Left lung (tissue), 4 donors: ENCODE measurements at regions not wholly inside any gene's neighbourhood (a gene's known extent, or its start where the extent isn't known, plus 50 kb on each side); places are given as distances from the start of the nearest gene placed in this dataset.
A peak's percentile ranks its signal among the peaks of the same experiment; 100 is the strongest.

Experiments used
- ATAC-seq: fragments of 200-7000 bp; cut with Tn5 transposase; one replicate; pipeline ENCODE4 v1.9.1; 2020; ENCODE audit warnings: moderate library complexity
- DNase-seq, 4 donors: peaks; one replicate each; pipeline ENCODE4 v3.0.0-alpha.2; 2013 to 2020
- H3K27ac ChIP-seq, 2 donors: fragments of 200-600 bp; sonication (generic) in 1 of 2; one replicate each; pipeline versions ENCODE4 v1.5.0 to v1.8.0; 2020 to 2021
- H3K27me3 ChIP-seq, 2 donors: fragments of 200-600 bp; sonication (generic) in 1 of 2; one replicate each; pipeline versions ENCODE4 v1.5.0 to v1.8.0; 2020 to 2021
- H3K36me3 ChIP-seq, 2 donors: fragments of 200-600 bp; sonication (generic) in 1 of 2; one replicate each; pipeline versions ENCODE4 v1.5.0 to v1.8.0; 2020 to 2021
- H3K4me1 ChIP-seq, 2 donors: fragments of 200-600 bp; one replicate each; pipeline ENCODE4 v1.8.0; 2021
- H3K4me3 ChIP-seq, 2 donors: fragments of 200-600 bp; sonication (generic) in 1 of 2; one replicate each; pipeline versions ENCODE4 v1.5.0 to v1.8.0; 2020 to 2021; ENCODE audit warnings: mild to moderate bottlenecking in 1 of 2
- H3K9me3 ChIP-seq, 2 donors: fragments of 200-600 bp; sonication (generic) in 1 of 2; one replicate each; pipeline versions ENCODE4 v1.5.0 to v1.8.0; 2020 to 2021
- CTCF ChIP-seq, 2 donors: fragments of 200-600 bp; sonication (generic) in 1 of 2; IDR thresholded peaks; one replicate each; pipeline versions ENCODE4 v1.5.0 to v1.8.0; 2021; ENCODE audit warnings: antibody characterized with exemption in 2 of 2
- intact Hi-C, 2 donors: fragments of 100-400 bp; cut with DNase I; formaldehyde crosslinking; loops; one replicate each; pipeline versions ENCODE4 v1.11.2 to v1.14.2; 2022
- donor health status: DM: no; HTN: yes; CAD: no.
- donor health status: DM: no; HTN: no; CAD: no.

- Histone ChIP-seq H3K4me3 (no peak overlapping the region), H3K9me3 (no peaks in the 10 kb centered on the region), H3K27me3 (no peaks in the 10 kb centered on the region), H3K36me3 (no peaks in the 10 kb centered on the region), H3K4me1 (no peaks in the 10 kb centered on the region), H3K27ac (no peak overlapping the region)
- ATAC-seq (no peak), DNase-seq (no peak)
- intact Hi-C loops = no loop called here
- TF ChIP-seq CTCF (IDR thresholded peaks at IDR 0.05) = no peak
These were observed 357.0 kb upstream of the PRMT6 start for GRCh38 chr1:106699433-106699832.

- Histone ChIP-seq H3K4me3 (no peak overlapping the region), H3K27ac (no peak overlapping the region), H3K4me1 (no peaks in the 10 kb centered on the region), H3K27me3 (no peaks in the 10 kb centered on the region), H3K9me3 (no peaks in the 10 kb centered on the region), H3K36me3 (no peaks in the 10 kb centered on the region)
- DNase-seq = no peak
- TF ChIP-seq CTCF (IDR thresholded peaks at IDR 0.05) = no peak
- no peak for ATAC-seq
- intact Hi-C loops = no loop called here
These were observed 356.3 kb upstream of the PRMT6 start for GRCh38 chr1:106700211-106700610.

GRCh38 chr1:106705971-106706370 lies 350.5 kb upstream of the PRMT6 start:
- no peak overlapping the region for H3K27ac ChIP-seq
- TF ChIP-seq CTCF (IDR thresholded peaks at IDR 0.05) = no peak
- intact Hi-C loops = no loop called here

GRCh38 chr1:106717591-106717990 lies 338.9 kb upstream of the PRMT6 start:
- Histone ChIP-seq H3K27me3 (no peaks in the 10 kb centered on the region), H3K9me3 (peaks cover 0 to 11% of the 10 kb centered on the region in 2 donors), H3K27ac (no peak overlapping the region), H3K36me3 (no peaks in the 10 kb centered on the region), H3K4me3 (no peak overlapping the region), H3K4me1 (no peaks in the 10 kb centered on the region)
- intact Hi-C loops = no loop called here
- DNase-seq (peak in 3 of 4 donors; percentile 3 to 83 (median 72)), ATAC-seq (peak; percentile 42)
- no peak for TF ChIP-seq CTCF (IDR thresholded peaks at IDR 0.05)

More at GRCh38 chr1:106705971-106706370, 350.5 kb upstream of the PRMT6 start:
- Histone ChIP-seq H3K4me3 (no peak overlapping the region), H3K36me3 (no peaks in the 10 kb centered on the region), H3K4me1 (no peaks in the 10 kb centered on the region), H3K27me3 (no peaks in the 10 kb centered on the region), H3K9me3 (peaks cover 0 to 12% of the 10 kb centered on the region in 2 donors)
- DNase-seq = no peak
- no peak for ATAC-seq

- Histone ChIP-seq H3K36me3 (no peaks in the 10 kb centered on the region), H3K9me3 (peaks cover 0 to 12% of the 10 kb centered on the region in 2 donors), H3K27me3 (no peaks in the 10 kb centered on the region), H3K27ac (no peak overlapping the region), H3K4me1 (no peaks in the 10 kb centered on the region), H3K4me3 (no peak overlapping the region)
- DNase-seq (no peak), ATAC-seq (no peak)
- intact Hi-C loops = no loop called here
- no peak for TF ChIP-seq CTCF (IDR thresholded peaks at IDR 0.05)
These were observed 334.7 kb upstream of the PRMT6 start for GRCh38 chr1:106721790-106722189.
